ENCODE measurements at regions not wholly inside any gene's neighbourhood (a gene's known extent, or its start where the extent isn't known, plus 50 kb on each side); places are given as distances from the start of the nearest gene placed in this dataset.
"Not testable (repeated sequence)": the region's sequence is repeated elsewhere in the genome, so short reads cannot be mapped to it uniquely, and the experiment has no call there.

GRCh38 chr10:43852149-43852548, 203.5 kb upstream of the ZNF32 start:
- DNase-seq (ENCODE audit: low read depth): no peak

- DNase-seq (ENCODE audit: low read depth): no peak
Measured at GRCh38 chr10:43851030-43851429, 202.3 kb upstream of the ZNF32 start.

- DNase-seq (ENCODE audit: low read depth): no peak
Measured at GRCh38 chr10:43849551-43849950, 200.9 kb upstream of the ZNF32 start.

GRCh38 chr10:43846968-43847367, 198.3 kb upstream of the ZNF32 start:
- DNase-seq (ENCODE audit: low read depth): peak; percentile 19

GRCh38 chr10:43846187-43846680, 197.6 kb upstream of the ZNF32 start:
- DNase-seq (ENCODE audit: low read depth): peak; percentile 94

GRCh38 chr10:43845121-43845520, 196.4 kb upstream of the ZNF32 start:
- no peak for DNase-seq (ENCODE audit: low read depth)

GRCh38 chr10:43844221-43844620, 195.5 kb upstream of the ZNF32 start:
- DNase-seq (ENCODE audit: low read depth): peak; percentile 37

GRCh38 chr10:43843321-43844101, 194.8 kb upstream of the ZNF32 start:
- peak; percentile 99 for DNase-seq (ENCODE audit: low read depth)

GRCh38 chr10:43842496-43842895, 193.8 kb upstream of the ZNF32 start:
- DNase-seq (ENCODE audit: low read depth): no peak

GRCh38 chr10:43842072-43842471, 193.4 kb upstream of the ZNF32 start:
- DNase-seq (ENCODE audit: low read depth): no peak

GRCh38 chr10:43839973-43840372, 191.3 kb upstream of the ZNF32 start:
- no peak for DNase-seq (ENCODE audit: low read depth)

GRCh38 chr10:43834751-43835150, 186.1 kb upstream of the ZNF32 start:
- not testable (repeated sequence) for DNase-seq (ENCODE audit: low read depth)

- no peak for DNase-seq (ENCODE audit: low read depth)
Measured at GRCh38 chr10:43827853-43828252, 179.2 kb upstream of the ZNF32 start.

- no peak for DNase-seq (ENCODE audit: low read depth)
Measured at GRCh38 chr10:43825984-43826383, 177.3 kb upstream of the ZNF32 start.

- no peak for DNase-seq (ENCODE audit: low read depth)
Measured at GRCh38 chr10:43825421-43825820, 176.7 kb upstream of the ZNF32 start.

GRCh38 chr10:43824934-43825333, 176.3 kb upstream of the ZNF32 start:
- DNase-seq (ENCODE audit: low read depth): peak; percentile 95

GRCh38 chr10:43822631-43823580, 174.2 kb upstream of the ZNF32 start:
- DNase-seq (ENCODE audit: low read depth): peak; percentile 76

GRCh38 chr10:43821103-43821502, 172.4 kb upstream of the ZNF32 start:
- DNase-seq (ENCODE audit: low read depth): no peak

GRCh38 chr10:43820663-43821062, 172.0 kb upstream of the ZNF32 start:
- DNase-seq (ENCODE audit: low read depth): no peak

- DNase-seq (ENCODE audit: low read depth): no peak
Measured at GRCh38 chr10:43819464-43820230, 171.0 kb upstream of the ZNF32 start.

GRCh38 chr10:43818687-43819086, 170.0 kb upstream of the ZNF32 start:
- no peak for DNase-seq (ENCODE audit: low read depth)

GRCh38 chr10:43817368-43817767, 168.7 kb upstream of the ZNF32 start:
- peak; percentile 26 for DNase-seq (ENCODE audit: low read depth)

Data from fibroblast of gingiva (primary cell).